Lower leg skin (tissue), 4 donors: ENCODE measurements at regions not wholly inside any gene's neighbourhood (a gene's known extent, or its start where the extent isn't known, plus 50 kb on each side); places are given as distances from the start of the nearest gene placed in this dataset.

Experiments
- DNase-seq, 2 donors: peaks; one replicate each; pipeline ENCODE4 v3.0.0-alpha.2; 2019; ENCODE audit warnings: low spot score in 2 of 2
- H3K4me3 ChIP-seq: fragments of 200-600 bp; sonication (generic); 2 replicates; pipeline ENCODE4 v1.5.1; 2017; ENCODE audit warnings: mild to moderate bottlenecking, low read depth; ENCODE audit not compliant: poor library complexity, severe bottlenecking
- CTCF ChIP-seq, 3 donors: fragments of 450-650 bp; IDR thresholded peaks; one replicate each; pipeline ENCODE4 v1.5.1; 2016; ENCODE audit warnings: antibody characterized with exemption in 3 of 3, mild to moderate bottlenecking in 3 of 3, moderate library complexity in 2 of 3
- POLR2A ChIP-seq, 2 donors: fragments of 450-650 bp; IDR thresholded peaks; one replicate each; pipeline ENCODE4 v1.6.1; 2016 to 2017; ENCODE audit warnings: antibody characterized with exemption in 2 of 2, mild to moderate bottlenecking in 1 of 2, moderate library complexity in 1 of 2
- WGBS, 2 donors: methylation state at CpG; one replicate each; pipeline ENCODE4 v1.1.5; 2018; 5-methylcytosine and 5-hydroxymethylcytosine counted together
- intact Hi-C: fragments of 100-400 bp; cut with DNase I; formaldehyde crosslinking; loops from one replicate; pipeline ENCODE4 v1.15.0; 2023; ENCODE audit warnings: low total_unique reads

DNA sequence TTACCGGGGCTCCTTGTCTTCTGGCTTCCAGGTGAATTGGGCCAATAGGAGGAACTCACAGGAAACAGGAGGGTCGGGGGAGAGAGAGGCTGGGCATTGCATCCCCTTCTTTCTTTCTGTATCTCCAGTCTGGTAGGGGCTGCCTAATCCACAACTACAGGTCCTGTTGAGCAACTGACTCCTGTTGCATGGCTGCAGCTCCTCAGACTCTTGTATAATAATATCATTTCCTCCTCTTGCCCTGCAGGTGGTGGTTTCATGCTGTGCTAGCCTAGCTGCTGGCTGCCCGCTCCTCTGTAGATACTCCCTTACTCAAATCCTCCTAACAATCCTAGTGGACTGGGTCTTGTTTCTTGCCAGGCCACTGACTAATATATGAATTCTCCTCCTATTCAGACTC, 276.5 kb upstream of the SMIM30 start:
- TF ChIP-seq POLR2A (IDR thresholded peaks at IDR 0.05): no peak
- TF ChIP-seq CTCF (IDR thresholded peaks at IDR 0.05): no peak
- intact Hi-C loops: no loop called here
- 60 to 63% methylated on average over 3 of the region's 3 CpGs for WGBS, 2 donors
- DNase-seq: no peak
- H3K4me3 ChIP-seq: no peak overlapping the region

DNA sequence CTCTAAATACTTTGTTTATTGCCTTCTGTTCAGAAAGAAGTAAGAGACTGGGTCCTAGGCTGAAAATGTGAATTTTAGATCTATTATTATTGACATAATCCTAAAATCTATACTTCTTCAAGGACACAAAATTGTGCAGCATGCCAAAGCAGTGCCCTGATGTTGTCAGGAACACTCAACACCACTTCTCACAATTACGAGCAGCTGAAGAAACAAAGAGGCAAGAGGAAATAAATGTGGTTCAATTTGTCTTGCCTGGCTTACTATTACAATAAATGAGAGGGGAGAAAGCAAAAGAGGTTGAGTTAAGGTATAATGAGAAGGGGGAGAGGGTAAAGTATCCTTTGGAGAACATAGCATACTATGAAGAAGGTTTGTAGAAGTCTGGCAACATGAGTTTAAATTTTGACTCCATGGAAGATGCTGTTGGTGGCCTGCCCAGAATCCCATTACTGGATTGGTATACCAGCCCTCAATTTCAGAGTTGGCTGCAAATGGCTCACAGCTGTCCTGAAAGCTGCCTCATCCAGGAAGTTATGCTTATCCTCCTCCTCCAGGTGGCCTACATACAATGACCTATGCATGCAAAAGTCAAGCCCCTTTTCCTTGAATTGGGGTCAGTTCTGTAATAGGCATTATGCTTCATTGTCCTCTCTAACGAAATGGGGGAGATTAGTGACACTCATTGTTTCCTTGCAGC, 274.6 kb upstream of the SMIM30 start:
- no peak for DNase-seq
- no peak overlapping the region for H3K4me3 ChIP-seq
- TF ChIP-seq POLR2A (IDR thresholded peaks at IDR 0.05) (no peak), CTCF (IDR thresholded peaks at IDR 0.05) (no peak)
- intact Hi-C loops: no loop called here
- 71% methylated on average over 2 of the region's 2 CpGs for WGBS, 2 donors

DNA sequence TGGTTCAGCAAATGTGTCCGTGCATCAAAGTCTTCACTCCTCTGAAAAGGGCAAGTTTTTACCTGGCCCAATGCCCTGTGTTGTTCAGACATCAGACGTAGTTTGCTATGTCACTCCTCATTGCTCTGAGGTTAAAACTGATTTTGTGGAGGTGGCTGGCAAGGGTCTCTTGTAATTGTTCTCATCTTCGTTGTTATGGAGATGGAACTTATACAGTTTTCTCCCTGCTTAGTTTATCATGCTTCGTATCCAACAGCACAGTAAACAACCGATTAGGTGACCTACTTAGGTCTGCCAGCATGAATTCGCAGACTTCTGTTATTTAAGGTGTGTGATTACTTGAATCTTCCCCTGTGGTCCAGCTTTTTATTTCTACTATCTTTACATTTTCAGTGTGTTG, 274.1 kb upstream of the SMIM30 start:
- DNase-seq: no peak
- TF ChIP-seq CTCF (IDR thresholded peaks at IDR 0.05) (no peak), POLR2A (IDR thresholded peaks at IDR 0.05) (no peak)
- no peak overlapping the region for H3K4me3 ChIP-seq
- intact Hi-C loops: no loop called here
- whole genome bisulfite sequencing, 2 donors: 54 to 58% methylated on average over 6 of the region's 6 CpGs

GRCh38 chr7:113389112-113389646, 270.8 kb upstream of the SMIM30 start:
- intact Hi-C loops: no loop called here
- 66 to 77% methylated on average over 2 of the region's 2 CpGs for WGBS, 2 donors
- no peak overlapping the region for H3K4me3 ChIP-seq
- DNase-seq: no peak
- TF ChIP-seq POLR2A (IDR thresholded peaks at IDR 0.05) (no peak), CTCF (IDR thresholded peaks at IDR 0.05) (no peak)

GRCh38 chr7:113383638-113384037, 265.3 kb upstream of the SMIM30 start:
- no peak overlapping the region for H3K4me3 ChIP-seq
- intact Hi-C loops: no loop called here
- no peak for TF ChIP-seq CTCF (IDR thresholded peaks at IDR 0.05)
- TF ChIP-seq POLR2A (IDR thresholded peaks at IDR 0.05): no peak
- DNase-seq: no peak
- 65 to 83% methylated on average over 3 of the region's 3 CpGs for WGBS, 2 donors

GRCh38 chr7:113379746-113380145, 261.4 kb upstream of the SMIM30 start:
- intact Hi-C loops: no loop called here
- H3K4me3 ChIP-seq: no peak overlapping the region
- TF ChIP-seq CTCF (IDR thresholded peaks at IDR 0.05): no peak
- TF ChIP-seq POLR2A (IDR thresholded peaks at IDR 0.05): no peak
- WGBS, 2 donors: 74 to 79% methylated on average over 3 of the region's 3 CpGs
- DNase-seq: no peak
